ENCODE measurements at regions not wholly inside any gene's neighbourhood (a gene's known extent, or its start where the extent isn't known, plus 50 kb on each side); places are given as distances from the start of the nearest gene placed in this dataset.

GRCh38 chr22:47625013-47625385, 862.5 kb downstream of the TBC1D22A start:
- ChIA-PET CTCF (no interaction called here), POLR2A (ENCODE audit: unreplicated experiment) (no interaction called here)
- H3K9me2 ChIP-seq (replicated peaks; ENCODE audit: low read length) = no peaks in the 10 kb centered on the region
- no peak overlapping the region for H3K4me2 ChIP-seq (ENCODE audit: low read length)
- ATAC-seq (no peak), DNase-seq (no peak)
- H2AFZ ChIP-seq (ENCODE audit: low read length) = no peak overlapping the region
- H3K9ac ChIP-seq (ENCODE audit: low read length) = no peak overlapping the region
- BruUV-seq (replicated peaks) = no TSS peak
- intact Hi-C loops (cut with micrococcal nuclease) = no loop called here
- H3K79me2 ChIP-seq (ENCODE audit: low read length) = no peaks in the 10 kb centered on the region
- H3K4me1 ChIP-seq (ENCODE audit: insufficient read depth, low read length) = peaks cover 12% of the 10 kb centered on the region
- no peaks in the 10 kb centered on the region for H3F3A ChIP-seq (ENCODE audit: low read length, unreplicated experiment)
- H3K27me3 ChIP-seq (ENCODE audit: low read length) = no peaks in the 10 kb centered on the region; the same call in 1 of the 2 replicates
- no peaks in the 10 kb centered on the region for H3K36me3 ChIP-seq (ENCODE audit: low read depth, low read length)
- no peaks in the 10 kb centered on the region for H4K20me1 ChIP-seq (ENCODE audit: low read length)
- H3K4me3 ChIP-seq (ENCODE audit: low read length) = no peak overlapping the region
- H3K27ac ChIP-seq (ENCODE audit: low read length) = no peak overlapping the region
- no peaks in the 10 kb centered on the region for H3K9me3 ChIP-seq (ENCODE audit: low read length)
- TF ChIP-seq EZH2phosphoT487 (IDR thresholded peaks at IDR 0.05; ENCODE audit: borderline replicate concordance, low read length) = no peak
- no peak for TF ChIP-seq EZH2 (IDR thresholded peaks at IDR 0.05; ENCODE audit: low read length, unreplicated experiment)
- no peak for TF ChIP-seq CTCF (conservative IDR thresholded peaks at IDR 0.05; ENCODE audit: low read depth, low read length)

- no peaks in the 10 kb centered on the region for H4K20me1 ChIP-seq (ENCODE audit: low read length)
- no peaks in the 10 kb centered on the region; the same call in 1 of the 2 replicates for H3K27me3 ChIP-seq (ENCODE audit: low read length)
- no peaks in the 10 kb centered on the region for H3K9me2 ChIP-seq (replicated peaks; ENCODE audit: low read length)
- ChIA-PET CTCF (no interaction called here), POLR2A (ENCODE audit: unreplicated experiment) (no interaction called here)
- H3K9me3 ChIP-seq (ENCODE audit: low read length) = no peaks in the 10 kb centered on the region
- no peak overlapping the region for H3K9ac ChIP-seq (ENCODE audit: low read length)
- DNase-seq = no peak
- H3F3A ChIP-seq (ENCODE audit: low read length, unreplicated experiment) = no peaks in the 10 kb centered on the region
- no TSS peak for BruUV-seq (replicated peaks)
- H2AFZ ChIP-seq (ENCODE audit: low read length) = no peak overlapping the region
- TF ChIP-seq CTCF (conservative IDR thresholded peaks at IDR 0.05; ENCODE audit: low read depth, low read length) (no peak), EZH2 (IDR thresholded peaks at IDR 0.05; ENCODE audit: low read length, unreplicated experiment) (no peak), EZH2phosphoT487 (IDR thresholded peaks at IDR 0.05; ENCODE audit: borderline replicate concordance, low read length) (no peak)
- no peak overlapping the region for H3K4me3 ChIP-seq (ENCODE audit: low read length)
- no peak overlapping the region for H3K4me2 ChIP-seq (ENCODE audit: low read length)
- H3K79me2 ChIP-seq (ENCODE audit: low read length) = no peaks in the 10 kb centered on the region
- no peak for ATAC-seq
- no peaks in the 10 kb centered on the region for H3K36me3 ChIP-seq (ENCODE audit: low read depth, low read length)
- H3K4me1 ChIP-seq (ENCODE audit: insufficient read depth, low read length) = peaks cover 12% of the 10 kb centered on the region
- intact Hi-C loops (cut with micrococcal nuclease) = no loop called here
- H3K27ac ChIP-seq (ENCODE audit: low read length) = no peak overlapping the region
Measured at GRCh38 chr22:47624252-47625012, 862.0 kb downstream of the TBC1D22A start.

- H2AFZ ChIP-seq (ENCODE audit: low read length) = no peak overlapping the region
- TF ChIP-seq CTCF (conservative IDR thresholded peaks at IDR 0.05; ENCODE audit: low read depth, low read length) = no peak
- no peak for TF ChIP-seq EZH2phosphoT487 (IDR thresholded peaks at IDR 0.05; ENCODE audit: borderline replicate concordance, low read length)
- TF ChIP-seq EZH2 (IDR thresholded peaks at IDR 0.05; ENCODE audit: low read length, unreplicated experiment) = no peak
- H3K9me2 ChIP-seq (replicated peaks; ENCODE audit: low read length) = no peaks in the 10 kb centered on the region
- no peak overlapping the region for H3K4me2 ChIP-seq (ENCODE audit: low read length)
- no peaks in the 10 kb centered on the region for H3F3A ChIP-seq (ENCODE audit: low read length, unreplicated experiment)
- BruUV-seq (replicated peaks) = no TSS peak
- intact Hi-C loops (cut with micrococcal nuclease) = no loop called here
- no peaks in the 10 kb centered on the region for H3K79me2 ChIP-seq (ENCODE audit: low read length)
- H3K27me3 ChIP-seq (ENCODE audit: low read length) = no peaks in the 10 kb centered on the region; the same call in 1 of the 2 replicates
- ATAC-seq (no peak), DNase-seq (no peak)
- POLR2A ChIA-PET (ENCODE audit: unreplicated experiment) = no interaction called here
- H3K27ac ChIP-seq (ENCODE audit: low read length) = no peak overlapping the region
- no peak overlapping the region for H3K4me3 ChIP-seq (ENCODE audit: low read length)
- H4K20me1 ChIP-seq (ENCODE audit: low read length) = no peaks in the 10 kb centered on the region
- no peaks in the 10 kb centered on the region for H3K36me3 ChIP-seq (ENCODE audit: low read depth, low read length)
- CTCF ChIA-PET = no interaction called here
- H3K9ac ChIP-seq (ENCODE audit: low read length) = no peak overlapping the region
- no peaks in the 10 kb centered on the region for H3K9me3 ChIP-seq (ENCODE audit: low read length)
- H3K4me1 ChIP-seq (ENCODE audit: insufficient read depth, low read length) = peaks cover 12% of the 10 kb centered on the region
Measured at GRCh38 chr22:47623763-47624148, 861.3 kb downstream of the TBC1D22A start.

Data from PC-3 (cell line).